Stomach (tissue), 4 donors: ENCODE measurements at regions not wholly inside any gene's neighbourhood (a gene's known extent, or its start where the extent isn't known, plus 50 kb on each side); places are given as distances from the start of the nearest gene placed in this dataset.

ENCODE experiments used
- POLR2A ChIP-seq, 4 donors: fragments of 450-650 bp; IDR thresholded peaks; one replicate each; pipeline ENCODE4 v1.6.1; 2016; ENCODE audit warnings: antibody characterized with exemption in 4 of 4, control low read depth in 2 of 4, mild to moderate bottlenecking in 1 of 4, moderate library complexity in 1 of 4
- POLR2AphosphoS5 ChIP-seq, 3 donors: sonication (generic); formaldehyde crosslinking; IDR thresholded peaks; one replicate each; pipeline ENCODE4 v1.6.1; 2016; ENCODE audit warnings: antibody characterized with exemption in 3 of 3
- TF ChIP-seq, protein P1 (sequence below), 7 experiments: fragments of 450-650 bp in 4 of 7; fragments of 200-600 bp in 3 of 7; sonication (generic) in 3 of 7; IDR thresholded peaks; one replicate each; pipeline ENCODE4 v1.5.1; 2016 to 2019; ENCODE audit warnings: antibody characterized with exemption in 7 of 7, control low read depth in 2 of 7, mild to moderate bottlenecking in 1 of 7

GRCh38 chr3:16818945-16819344 lies 65.8 kb upstream of the PLCL2 start:
- TF ChIP-seq, protein P1, sequence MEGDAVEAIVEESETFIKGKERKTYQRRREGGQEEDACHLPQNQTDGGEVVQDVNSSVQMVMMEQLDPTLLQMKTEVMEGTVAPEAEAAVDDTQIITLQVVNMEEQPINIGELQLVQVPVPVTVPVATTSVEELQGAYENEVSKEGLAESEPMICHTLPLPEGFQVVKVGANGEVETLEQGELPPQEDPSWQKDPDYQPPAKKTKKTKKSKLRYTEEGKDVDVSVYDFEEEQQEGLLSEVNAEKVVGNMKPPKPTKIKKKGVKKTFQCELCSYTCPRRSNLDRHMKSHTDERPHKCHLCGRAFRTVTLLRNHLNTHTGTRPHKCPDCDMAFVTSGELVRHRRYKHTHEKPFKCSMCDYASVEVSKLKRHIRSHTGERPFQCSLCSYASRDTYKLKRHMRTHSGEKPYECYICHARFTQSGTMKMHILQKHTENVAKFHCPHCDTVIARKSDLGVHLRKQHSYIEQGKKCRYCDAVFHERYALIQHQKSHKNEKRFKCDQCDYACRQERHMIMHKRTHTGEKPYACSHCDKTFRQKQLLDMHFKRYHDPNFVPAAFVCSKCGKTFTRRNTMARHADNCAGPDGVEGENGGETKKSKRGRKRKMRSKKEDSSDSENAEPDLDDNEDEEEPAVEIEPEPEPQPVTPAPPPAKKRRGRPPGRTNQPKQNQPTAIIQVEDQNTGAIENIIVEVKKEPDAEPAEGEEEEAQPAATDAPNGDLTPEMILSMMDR (IDR thresholded peaks at IDR 0.05): no peak
- TF ChIP-seq POLR2A (IDR thresholded peaks at IDR 0.05) (no peak), POLR2AphosphoS5 (IDR thresholded peaks at IDR 0.05) (no peak)
